NCI-H187 (cell line): ENCODE measurements at regions not wholly inside any gene's neighbourhood (a gene's known extent, or its start where the extent isn't known, plus 50 kb on each side); places are given as distances from the start of the nearest gene placed in this dataset.
"Not testable (repeated sequence)": the region's sequence is repeated elsewhere in the genome, so short reads cannot be mapped to it uniquely, and the experiment has no call there.

Source experiments
- DNase-seq, 2 experiments: peaks; one replicate each; lab custom pipeline; 2025; lab: John Stamatoyannopoulos, UW

GRCh38 chr2:53536583-53537361, 230.8 kb upstream of the CHAC2 start:
- no peak for DNase-seq

GRCh38 chr2:53535234-53535840, 232.3 kb upstream of the CHAC2 start:
- DNase-seq, result no peak

DNA sequence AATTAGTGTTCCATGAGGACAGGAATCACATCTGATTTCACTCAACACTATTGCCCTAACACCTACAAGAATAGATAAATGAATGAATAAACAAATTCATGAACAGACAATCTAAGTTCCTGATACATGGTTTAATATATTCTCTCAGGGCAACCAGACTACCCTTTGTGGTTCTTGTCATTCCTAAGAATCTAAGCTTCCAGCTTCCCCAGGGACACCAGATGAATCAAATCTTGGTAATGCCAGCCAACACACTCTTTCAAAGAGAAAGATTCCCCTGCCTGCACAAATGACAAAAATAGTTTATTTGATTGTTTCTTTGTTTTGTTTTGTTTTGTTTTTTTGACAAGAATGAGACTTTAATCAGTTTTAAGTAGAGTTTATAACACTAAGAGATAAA, 237.5 kb upstream of the CHAC2 start:
- DNase-seq, result no peak

DNA sequence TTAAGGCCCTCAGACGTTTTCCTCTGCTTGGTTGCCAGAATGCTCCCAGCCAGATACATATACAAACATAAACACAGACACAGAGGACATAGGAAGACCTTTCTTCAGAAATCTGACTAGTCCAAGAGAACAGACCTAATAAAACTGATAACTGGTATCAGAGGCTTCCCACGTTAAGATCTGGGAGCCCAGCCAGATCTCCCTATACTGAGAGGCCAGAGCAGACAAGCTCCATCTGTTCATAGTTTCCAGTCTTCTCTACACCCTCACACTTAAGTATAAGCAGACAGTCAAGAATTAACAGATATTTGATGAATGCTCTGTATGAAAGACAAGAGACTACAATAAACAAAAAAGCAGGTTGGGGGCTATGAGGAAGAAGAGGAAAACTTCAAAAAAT, 240.5 kb upstream of the CHAC2 start:
- DNase-seq, result no peak

DNA sequence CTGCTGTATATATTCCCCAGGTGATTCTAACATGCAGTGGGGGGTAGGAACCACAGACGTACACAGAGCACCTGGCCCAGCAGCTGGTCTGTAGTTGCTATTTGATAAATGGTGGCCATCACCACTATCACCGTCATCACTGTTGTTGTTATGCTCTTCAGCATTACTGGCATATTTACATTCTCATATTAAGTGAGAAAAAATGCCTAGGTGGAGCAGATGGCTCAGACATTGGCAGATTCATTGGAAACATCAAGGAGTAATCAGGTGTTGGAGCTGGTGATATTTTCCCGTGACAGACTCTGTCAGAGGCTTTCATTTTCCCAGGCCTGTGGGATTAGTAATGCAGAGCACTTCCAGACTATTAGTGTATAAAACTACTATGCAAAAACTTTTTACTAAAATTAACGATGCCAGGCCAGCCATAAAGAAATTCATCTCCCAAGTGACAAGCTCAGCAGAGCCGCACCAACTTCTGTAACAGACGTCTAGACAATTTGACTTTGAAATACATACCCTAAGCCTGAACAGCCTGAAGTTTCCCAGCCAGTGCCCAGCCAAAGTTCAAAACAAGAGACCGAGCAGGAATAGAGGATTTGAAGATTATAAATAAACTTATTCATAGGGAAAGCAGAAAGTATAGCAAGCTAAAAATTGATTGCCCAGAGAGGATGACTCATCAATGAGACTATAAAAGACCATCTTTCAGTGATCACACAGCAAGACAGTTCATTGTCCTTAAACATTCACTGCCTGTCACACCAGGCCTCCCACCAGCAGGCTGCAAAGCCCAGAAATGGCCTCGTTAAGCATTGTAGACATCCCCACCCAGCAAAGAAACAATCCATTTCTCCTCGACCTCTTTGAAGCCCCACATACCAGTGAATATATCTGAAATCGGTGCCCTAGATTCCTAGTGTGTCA, 247.4 kb upstream of the CHAC2 start:
- no peak for DNase-seq

- no peak for DNase-seq
Observed at GRCh38 chr2:53517406-53517805, 250.2 kb upstream of the CHAC2 start.

GRCh38 chr2:53516650-53517049, 251.0 kb upstream of the CHAC2 start:
- DNase-seq, result no peak

- DNase-seq, result no peak
Observed at GRCh38 chr2:53515435-53516332, 251.9 kb upstream of the CHAC2 start.

- DNase-seq, result no peak
Observed at GRCh38 chr2:53513167-53513666, 254.4 kb upstream of the CHAC2 start.

DNA sequence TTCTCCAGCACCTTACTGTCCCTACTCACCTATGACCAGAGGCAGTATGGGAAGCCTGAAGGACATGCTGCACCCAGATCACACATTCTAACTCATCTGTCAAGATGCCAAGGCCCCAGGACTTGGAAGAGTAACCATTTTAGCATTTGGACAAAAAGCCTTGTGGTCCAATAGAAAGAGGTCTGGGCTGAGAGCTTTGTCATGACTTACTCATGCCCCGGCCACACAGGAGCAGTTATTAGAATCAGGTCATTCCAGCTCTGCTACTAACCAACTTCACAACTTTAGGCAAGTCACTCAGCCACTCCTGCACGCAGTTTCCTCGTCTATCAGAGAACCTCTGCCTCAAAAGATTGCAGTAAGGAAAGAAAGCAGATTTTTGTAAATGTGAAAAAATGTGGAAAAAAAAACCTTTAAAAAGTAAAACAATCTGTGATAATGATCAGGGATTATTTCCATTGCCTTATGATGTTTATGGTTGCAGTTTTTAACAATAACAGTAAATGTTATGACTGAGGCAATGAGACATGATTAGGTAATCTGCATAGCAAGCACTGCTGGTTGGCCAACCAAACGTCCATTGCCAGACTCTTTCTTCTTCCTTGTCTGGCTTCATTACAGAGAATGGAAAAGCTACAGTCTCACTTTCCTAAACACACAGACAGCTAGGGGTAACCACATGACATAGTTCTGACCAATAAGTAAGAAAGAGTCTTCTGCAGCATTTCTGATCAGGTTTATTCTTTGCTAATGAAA, 255.4 kb upstream of the CHAC2 start:
- DNase-seq, result no peak

DNA sequence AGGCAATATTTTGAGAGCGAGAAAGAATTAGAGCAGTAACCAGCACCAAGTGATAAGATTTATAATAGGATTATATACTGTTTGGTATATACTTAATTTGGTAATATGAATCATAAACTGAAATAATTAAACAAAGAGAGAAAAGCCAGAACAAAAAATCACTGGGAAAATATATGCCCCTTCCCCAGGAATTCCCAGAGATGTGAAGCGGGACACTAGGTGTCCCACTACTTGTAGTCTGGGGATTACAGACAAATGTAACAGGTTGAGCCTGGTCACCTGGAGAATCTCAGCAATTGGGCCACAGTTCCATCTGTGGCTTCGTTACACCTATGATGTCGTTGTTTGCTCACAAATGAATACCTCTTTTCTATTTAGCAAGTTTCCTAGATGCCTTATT, 256.1 kb upstream of the CHAC2 start:
- no peak for DNase-seq

DNA sequence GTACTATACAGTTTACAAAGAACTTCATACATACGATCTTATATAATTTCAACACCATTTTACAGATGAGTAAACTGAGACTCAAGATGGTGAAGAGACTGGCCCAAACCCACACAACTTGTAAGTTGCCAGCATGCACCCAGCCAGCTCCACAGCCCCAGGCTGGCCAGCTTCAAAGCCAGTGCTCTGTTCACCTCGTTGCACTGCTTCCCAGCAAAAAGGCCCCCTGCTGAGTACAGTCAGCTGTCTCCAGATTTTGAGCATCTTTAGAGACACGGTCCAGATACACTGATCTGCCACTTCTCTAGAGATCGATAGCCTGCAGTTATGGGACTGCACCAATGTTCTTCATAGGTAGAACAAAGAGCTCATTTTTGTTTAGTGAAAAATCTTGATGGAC, 257.2 kb upstream of the CHAC2 start:
- DNase-seq, result peak in 1 of 2 experiments; percentile 9

DNA sequence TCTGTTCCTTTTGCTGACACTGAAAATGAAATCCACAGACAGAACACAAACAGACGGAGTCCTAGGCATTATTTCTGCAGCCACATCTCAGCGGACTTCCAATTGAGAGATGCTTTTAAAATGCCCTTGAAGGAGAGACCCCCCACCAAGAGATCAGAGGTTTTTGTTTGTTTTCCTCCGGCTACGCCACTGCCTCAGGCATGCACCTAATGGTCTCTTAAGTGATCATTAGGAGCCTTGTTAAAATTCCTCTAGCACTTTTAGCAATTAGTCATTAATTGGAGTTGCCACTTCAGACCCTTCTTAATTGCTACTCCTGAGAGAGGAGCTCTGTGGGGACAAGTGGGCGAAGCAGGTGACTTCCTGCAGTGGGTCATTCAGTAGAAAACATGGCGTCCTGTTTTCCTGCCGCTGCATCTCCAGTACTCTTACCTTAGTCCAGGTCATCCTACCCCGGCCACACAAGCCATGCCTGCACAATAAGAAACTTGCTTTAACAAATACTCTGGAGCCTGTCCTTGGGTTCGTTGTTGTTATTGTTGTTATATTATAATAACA, 257.7 kb upstream of the CHAC2 start:
- DNase-seq, result peak; percentile 36 to 55

DNA sequence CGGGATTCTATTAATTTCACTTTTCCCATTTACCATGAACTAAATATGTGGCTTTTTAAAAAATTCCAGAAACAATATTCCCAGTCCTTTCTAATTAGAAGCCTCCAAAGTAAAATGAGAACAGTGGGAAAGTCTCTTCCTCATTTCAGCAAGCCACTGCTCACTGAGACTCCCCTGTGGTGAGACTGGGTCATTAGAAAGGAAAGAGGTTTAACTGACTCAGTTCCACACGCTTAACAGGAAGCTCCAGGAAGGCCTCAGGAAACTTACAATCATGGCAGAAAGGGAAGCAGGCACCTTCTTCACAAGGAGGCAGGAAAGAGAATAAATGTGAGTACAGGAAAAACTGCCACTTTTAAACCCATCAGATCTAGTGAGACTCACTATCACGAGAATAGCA, 258.9 kb upstream of the CHAC2 start:
- no peak for DNase-seq

GRCh38 chr2:53507070-53507469, 260.5 kb upstream of the CHAC2 start:
- DNase-seq, result not testable (repeated sequence)

GRCh38 chr2:53505826-53506225, 261.8 kb upstream of the CHAC2 start:
- no peak for DNase-seq

GRCh38 chr2:53504507-53504906, 263.1 kb upstream of the CHAC2 start:
- DNase-seq, result no peak

GRCh38 chr2:53500181-53500580, 267.4 kb upstream of the CHAC2 start:
- no peak for DNase-seq

GRCh38 chr2:53498210-53498609, 269.4 kb upstream of the CHAC2 start:
- no peak for DNase-seq

- no peak for DNase-seq
Observed at GRCh38 chr2:53497020-53497419, 270.6 kb upstream of the CHAC2 start.
